ENCODE measurements at regions not wholly inside any gene's neighbourhood (a gene's known extent, or its start where the extent isn't known, plus 50 kb on each side); places are given as distances from the start of the nearest gene placed in this dataset.

GRCh38 chr4:55731959-55732358 is 87.6 kb upstream of the EXOC1L start:
- ChIA-PET CTCF (no interaction called here), POLR2A (no interaction called here)
- no peak for TF ChIP-seq CTCF (IDR thresholded peaks at IDR 0.05; ENCODE audit: insufficient read depth, low read depth, low read length)
- Histone ChIP-seq H3K27me3 (ENCODE audit: control insufficient read depth, insufficient read depth, low read length) (0 out of 2 replicates have a peak, but pooled peaks cover 2% of the 10 kb centered on the region), H3K4me3 (ENCODE audit: low read depth, low read length) (no peak overlapping the region), H3K36me3 (ENCODE audit: control insufficient read depth, insufficient read depth, low read length) (no peaks in the 10 kb centered on the region)
- no peak for DNase-seq (ENCODE audit: low read depth)

- H3K27me3 ChIP-seq (ENCODE audit: control insufficient read depth, insufficient read depth, low read length), result 0 out of 2 replicates have a peak, but pooled peaks cover 2% of the 10 kb centered on the region
- no peak for TF ChIP-seq CTCF (IDR thresholded peaks at IDR 0.05; ENCODE audit: insufficient read depth, low read depth, low read length)
- no peak for DNase-seq (ENCODE audit: low read depth)
- H3K36me3 ChIP-seq (ENCODE audit: control insufficient read depth, insufficient read depth, low read length), result no peaks in the 10 kb centered on the region
- ChIA-PET CTCF (no interaction called here), POLR2A (no interaction called here)
- H3K4me3 ChIP-seq (ENCODE audit: low read depth, low read length), result no peak overlapping the region
Measured at GRCh38 chr4:55732864-55733263, 86.7 kb upstream of the EXOC1L start.

GRCh38 chr4:55733932-55734331 is 85.7 kb upstream of the EXOC1L start:
- ChIA-PET POLR2A (no interaction called here), CTCF (no interaction called here)
- Histone ChIP-seq H3K4me3 (ENCODE audit: low read depth, low read length) (no peak overlapping the region), H3K27me3 (ENCODE audit: control insufficient read depth, insufficient read depth, low read length) (0 out of 2 replicates have a peak, but pooled peaks cover 2% of the 10 kb centered on the region), H3K36me3 (ENCODE audit: control insufficient read depth, insufficient read depth, low read length) (no peaks in the 10 kb centered on the region)
- DNase-seq (ENCODE audit: low read depth), result no peak
- TF ChIP-seq CTCF (IDR thresholded peaks at IDR 0.05; ENCODE audit: insufficient read depth, low read depth, low read length), result no peak

- 0 out of 2 replicates have a peak, but pooled peaks cover 2% of the 10 kb centered on the region for H3K27me3 ChIP-seq (ENCODE audit: control insufficient read depth, insufficient read depth, low read length)
- no peak for TF ChIP-seq CTCF (IDR thresholded peaks at IDR 0.05; ENCODE audit: insufficient read depth, low read depth, low read length)
- no peak for DNase-seq (ENCODE audit: low read depth)
- CTCF ChIA-PET, result interaction anchor here (0.7 to 1.2 kb wide), 5 partner anchors 188 to 765 kb away, joined by 3 to 4 read pairs (median 4); partner anchors contain the start of gene SRD5A3
- H3K4me3 ChIP-seq (ENCODE audit: low read depth, low read length), result no peak overlapping the region
- H3K36me3 ChIP-seq (ENCODE audit: control insufficient read depth, insufficient read depth, low read length), result no peaks in the 10 kb centered on the region
- POLR2A ChIA-PET, result no interaction called here
Measured at GRCh38 chr4:55736605-55737183, 82.9 kb upstream of the EXOC1L start.

- ChIA-PET CTCF (interaction anchor here (0.6 kb wide), 1 partner anchor 710 kb away, joined by 3 read pairs; no protein-coding TSS in a partner anchor), POLR2A (no interaction called here)
- no peak overlapping the region for H3K4me3 ChIP-seq (ENCODE audit: low read depth, low read length)
- no peak for DNase-seq (ENCODE audit: low read depth)
- H3K27me3 ChIP-seq (ENCODE audit: control insufficient read depth, insufficient read depth, low read length), result no peaks in the 10 kb centered on the region
- TF ChIP-seq CTCF (IDR thresholded peaks at IDR 0.05; ENCODE audit: insufficient read depth, low read depth, low read length), result no peak
- no peaks in the 10 kb centered on the region for H3K36me3 ChIP-seq (ENCODE audit: control insufficient read depth, insufficient read depth, low read length)
Measured at GRCh38 chr4:55742655-55743202, 76.9 kb upstream of the EXOC1L start.
